HCT116 (cell line): ENCODE measurements at regions not wholly inside any gene's neighbourhood (a gene's known extent, or its start where the extent isn't known, plus 50 kb on each side); places are given as distances from the start of the nearest gene placed in this dataset.

ENCODE experiments used
- CTCF ChIP-seq, 3 experiments: fragments of 200-600 bp in 1 of 3; sonication (generic) in 1 of 3; IDR thresholded peaks in 2 of 3; conservative IDR thresholded peaks in 1 of 3; 2 replicates each; pipeline ENCODE4 v1.5.1; 2012 to 2017; ENCODE audit warnings: low read depth in 2 of 3, low read length in 2 of 3, antibody characterized with exemption in 1 of 3, borderline replicate concordance in 1 of 3, control low read depth in 1 of 3, mild to moderate bottlenecking in 1 of 3, mixed read lengths in 1 of 3, mixed run types in 1 of 3, moderate library complexity in 1 of 3; ENCODE audit not compliant: insufficient read depth in 1 of 3
- ELF1 ChIP-seq: IDR thresholded peaks from 2 replicates; pipeline ENCODE4 v1.6.1; 2012; ENCODE audit warnings: low read depth, borderline replicate concordance
- EZH2 ChIP-seq: fragments of 200-600 bp; sonication (generic); IDR thresholded peaks from 2 replicates; pipeline ENCODE4 v1.6.1; 2017; ENCODE audit warnings: antibody characterized with exemption, mixed run types
- JUND ChIP-seq: IDR thresholded peaks from 2 replicates; pipeline ENCODE4 v1.6.1; 2012
- MAX ChIP-seq: IDR thresholded peaks from 2 replicates; pipeline ENCODE4 v1.6.1; 2012
- POLR2A ChIP-seq: IDR thresholded peaks from 2 replicates; pipeline ENCODE4 v1.7.0; 2011; ENCODE audit warnings: borderline replicate concordance; ENCODE audit not compliant: insufficient read depth, insufficient read length; ENCODE audit errors: extremely low read depth
- POLR2AphosphoS5 ChIP-seq: IDR thresholded peaks from 2 replicates; pipeline ENCODE4 v1.6.1; 2011; ENCODE audit warnings: mild to moderate bottlenecking, low read depth, low read length, moderate library complexity
- YY1 ChIP-seq: IDR thresholded peaks from 2 replicates; pipeline ENCODE4 v1.6.1; 2011; ENCODE audit warnings: low read length, low read depth, moderate library complexity, mild to moderate bottlenecking; ENCODE audit not compliant: insufficient replicate concordance; ENCODE audit errors: extremely low read depth
- TF ChIP-seq, protein P1 (sequence below): IDR thresholded peaks from 2 replicates; pipeline ENCODE4 v1.6.1; 2012; ENCODE audit warnings: low read depth

DNA sequence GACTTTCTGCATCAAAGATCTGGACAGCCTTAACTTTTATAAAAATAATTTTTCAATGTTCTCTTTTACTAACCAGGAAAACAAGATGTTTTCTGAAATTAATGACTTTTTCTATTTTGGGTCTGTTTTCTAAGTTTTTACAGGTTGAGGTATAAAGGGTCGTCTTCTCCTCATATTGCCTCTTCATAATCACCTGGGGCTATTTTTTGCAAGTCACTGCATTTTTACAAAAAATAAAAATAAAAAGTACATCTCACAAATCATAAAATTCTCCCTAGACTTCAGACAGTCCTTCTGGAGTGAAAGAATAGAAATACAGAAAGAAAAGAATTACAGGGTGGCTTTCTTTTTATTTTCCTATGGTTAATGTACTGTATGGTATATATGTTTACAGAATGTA, 168.5 kb downstream of the PALM2AKAP2 start:
- TF ChIP-seq CTCF (IDR thresholded peaks at IDR 0.05 in 2 of 3, conservative IDR thresholded peaks at IDR 0.05 in 1 of 3; ENCODE audit: borderline replicate concordance in 1 of 3, insufficient read depth in 1 of 3, low read depth in 2 of 3, low read length in 2 of 3) (no peak), MAX (no peak), ELF1 (no peak), POLR2A (no peak), EZH2 (no peak), JUND (no peak), POLR2AphosphoS5 (no peak), YY1 (no peak)
- TF ChIP-seq, protein P1, sequence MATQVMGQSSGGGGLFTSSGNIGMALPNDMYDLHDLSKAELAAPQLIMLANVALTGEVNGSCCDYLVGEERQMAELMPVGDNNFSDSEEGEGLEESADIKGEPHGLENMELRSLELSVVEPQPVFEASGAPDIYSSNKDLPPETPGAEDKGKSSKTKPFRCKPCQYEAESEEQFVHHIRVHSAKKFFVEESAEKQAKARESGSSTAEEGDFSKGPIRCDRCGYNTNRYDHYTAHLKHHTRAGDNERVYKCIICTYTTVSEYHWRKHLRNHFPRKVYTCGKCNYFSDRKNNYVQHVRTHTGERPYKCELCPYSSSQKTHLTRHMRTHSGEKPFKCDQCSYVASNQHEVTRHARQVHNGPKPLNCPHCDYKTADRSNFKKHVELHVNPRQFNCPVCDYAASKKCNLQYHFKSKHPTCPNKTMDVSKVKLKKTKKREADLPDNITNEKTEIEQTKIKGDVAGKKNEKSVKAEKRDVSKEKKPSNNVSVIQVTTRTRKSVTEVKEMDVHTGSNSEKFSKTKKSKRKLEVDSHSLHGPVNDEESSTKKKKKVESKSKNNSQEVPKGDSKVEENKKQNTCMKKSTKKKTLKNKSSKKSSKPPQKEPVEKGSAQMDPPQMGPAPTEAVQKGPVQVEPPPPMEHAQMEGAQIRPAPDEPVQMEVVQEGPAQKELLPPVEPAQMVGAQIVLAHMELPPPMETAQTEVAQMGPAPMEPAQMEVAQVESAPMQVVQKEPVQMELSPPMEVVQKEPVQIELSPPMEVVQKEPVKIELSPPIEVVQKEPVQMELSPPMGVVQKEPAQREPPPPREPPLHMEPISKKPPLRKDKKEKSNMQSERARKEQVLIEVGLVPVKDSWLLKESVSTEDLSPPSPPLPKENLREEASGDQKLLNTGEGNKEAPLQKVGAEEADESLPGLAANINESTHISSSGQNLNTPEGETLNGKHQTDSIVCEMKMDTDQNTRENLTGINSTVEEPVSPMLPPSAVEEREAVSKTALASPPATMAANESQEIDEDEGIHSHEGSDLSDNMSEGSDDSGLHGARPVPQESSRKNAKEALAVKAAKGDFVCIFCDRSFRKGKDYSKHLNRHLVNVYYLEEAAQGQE = no peak
